HCT116 (cell line): ENCODE measurements at regions not wholly inside any gene's neighbourhood (a gene's known extent, or its start where the extent isn't known, plus 50 kb on each side); places are given as distances from the start of the nearest gene placed in this dataset.

Experiments
- ATAC-seq: fragments of 200-7000 bp; cut with Tn5 transposase; 2 replicates; pipeline ENCODE4 v1.9.1; 2020; ENCODE audit warnings: mild to moderate bottlenecking, moderate library complexity
- BruUV-seq: library from RNA; stranded (reverse); fragments of 400-500 nt; replicated peaks from 2 replicates; lab custom pipeline; 2021; lab: Mats Ljungman, UMichigan
- CTCF ChIA-PET: fragments of 300-600 bp; sonication (Branson Sonifier 250); formaldehyde crosslinking; loops from one replicate; lab custom pipeline; 2021; ENCODE audit warnings: antibody characterized with exemption; lab: Charles Lee
- POLR2A ChIA-PET: fragments of 300-600, 350-600 bp; sonication (Branson Sonifier 250); formaldehyde crosslinking; loops from one replicate; lab custom pipeline; 2021; ENCODE audit warnings: antibody characterized with exemption; lab: Charles Lee
- RAD21 ChIA-PET, 2 experiments: fragments of 300-600 bp; sonication (Branson Sonifier 250); formaldehyde crosslinking; loops; one replicate each; lab custom pipeline; 2023; ENCODE audit warnings: low total read pairs in 2 of 2; ENCODE audit not compliant: uncharacterized antibody in 2 of 2, unreplicated experiment in 2 of 2, low non-redundant PET in 1 of 2; lab: Charles Lee
- DNase-seq: peaks from one replicate; pipeline ENCODE4 v3.0.0-alpha.2; 2010; ENCODE audit warnings: low read depth, low spot score
- H2AFZ ChIP-seq: fragments of 200-600 bp; shearing (Covaris generic), sonication (generic); 2 replicates; pipeline ENCODE4 v1.6.1; 2017; ENCODE audit warnings: low read depth, mixed run types, mixed read lengths, antibody characterized with exemption, low read length; ENCODE audit not compliant: poor library complexity, severe bottlenecking
- H3K27ac ChIP-seq: 2 replicates; pipeline ENCODE4 v1.5.1; 2012; ENCODE audit warnings: low read depth, low read length
- H3K27me3 ChIP-seq: fragments of 200-600 bp; sonication (generic); 2 replicates; pipeline ENCODE4 v1.6.1; 2016; ENCODE audit warnings: mixed run types, low read length, mixed read lengths; ENCODE audit not compliant: insufficient read depth
- H3K36me3 ChIP-seq, 2 experiments: fragments of 200-500 bp in 1 of 2; fragments of 200-600 bp in 1 of 2; sonication (Bioruptor generic) in 1 of 2; sonication (generic) in 1 of 2; 2 replicates each; pipeline versions ENCODE4 v1.5.1 to v1.6.1; 2014 to 2016; ENCODE audit warnings: low read length in 2 of 2, inconsistent platforms in 1 of 2, mixed read lengths in 1 of 2, mixed run types in 1 of 2; ENCODE audit not compliant: insufficient read depth in 2 of 2, control insufficient read depth in 1 of 2
- H3K4me1 ChIP-seq, 2 experiments: fragments of 200-600 bp in 1 of 2; sonication (generic) in 1 of 2; 2 replicates each; pipeline versions ENCODE4 v1.5.1 to v1.6.1; 2012 to 2017; ENCODE audit warnings: low read length in 2 of 2, inconsistent platforms in 1 of 2, mild to moderate bottlenecking in 1 of 2, mixed read lengths in 1 of 2, mixed run types in 1 of 2, moderate library complexity in 1 of 2; ENCODE audit not compliant: insufficient read depth in 2 of 2, control insufficient read depth in 1 of 2
- H3K4me2 ChIP-seq: fragments of 200-600 bp; sonication (generic); 2 replicates; pipeline ENCODE4 v1.6.1; 2017; ENCODE audit warnings: mixed run types, low read length, mixed read lengths
- H3K4me3 ChIP-seq, 2 experiments: fragments of 200-600 bp in 1 of 2; sonication (generic) in 1 of 2; replicated peaks in 1 of 2; 2 replicates each; pipeline ENCODE4 v1.5.1; 2011 to 2016; ENCODE audit warnings: low read length in 2 of 2, control low read depth in 1 of 2, low read depth in 1 of 2, mild to moderate bottlenecking in 1 of 2, mixed read lengths in 1 of 2, mixed run types in 1 of 2
- H3K79me2 ChIP-seq: fragments of 200-600 bp; sonication (generic); 2 replicates; pipeline ENCODE4 v1.6.1; 2017; ENCODE audit warnings: mild to moderate bottlenecking, mixed run types, low read length, moderate library complexity, mixed read lengths; ENCODE audit not compliant: insufficient read depth
- H3K9ac ChIP-seq: fragments of 200-600 bp; sonication (generic); 2 replicates; pipeline ENCODE4 v1.6.1; 2016; ENCODE audit warnings: low read length, mixed read lengths
- H3K9me2 ChIP-seq: fragments of 200-600 bp; sonication (generic), shearing (Covaris generic); 2 replicates; pipeline ENCODE4 v1.6.1; 2017; ENCODE audit warnings: mixed run types, mild to moderate bottlenecking, moderate library complexity; ENCODE audit not compliant: insufficient read depth
- H3K9me3 ChIP-seq, 2 experiments: fragments of 200-500 bp in 1 of 2; fragments of 200-600 bp in 1 of 2; sonication (Bioruptor generic) in 1 of 2; sonication (generic) in 1 of 2; 2 replicates each; pipeline ENCODE4 v1.6.1; 2014 to 2017; ENCODE audit warnings: low read length in 2 of 2, mixed read lengths in 2 of 2, inconsistent platforms in 1 of 2, low read depth in 1 of 2, mild to moderate bottlenecking in 1 of 2, mixed run types in 1 of 2, moderate library complexity in 1 of 2; ENCODE audit not compliant: control insufficient read depth in 1 of 2, insufficient read depth in 1 of 2
- H4K20me1 ChIP-seq: fragments of 200-600 bp; sonication (generic), shearing (Covaris generic); 2 replicates; pipeline ENCODE4 v1.6.1; 2017; ENCODE audit warnings: mixed run types, mild to moderate bottlenecking, moderate library complexity; ENCODE audit not compliant: insufficient read depth
- EGR1 ChIP-seq: IDR thresholded peaks from 2 replicates; pipeline ENCODE4 v1.6.1; 2012; ENCODE audit warnings: low read depth
- ELF1 ChIP-seq: IDR thresholded peaks from 2 replicates; pipeline ENCODE4 v1.6.1; 2012; ENCODE audit warnings: low read depth, borderline replicate concordance
- EZH2 ChIP-seq: fragments of 200-600 bp; sonication (generic); IDR thresholded peaks from 2 replicates; pipeline ENCODE4 v1.6.1; 2017; ENCODE audit warnings: antibody characterized with exemption, mixed run types
- EZH2phosphoT487 ChIP-seq: fragments of 200-600 bp; IDR thresholded peaks from 2 replicates; pipeline ENCODE4 v1.6.1; 2018; ENCODE audit warnings: antibody characterized with exemption, borderline replicate concordance
- MAX ChIP-seq: IDR thresholded peaks from 2 replicates; pipeline ENCODE4 v1.6.1; 2012
- SIN3A ChIP-seq: IDR thresholded peaks from 2 replicates; pipeline ENCODE4 v1.6.1; 2012; ENCODE audit warnings: low read depth
- SP1 ChIP-seq: IDR thresholded peaks from 2 replicates; pipeline ENCODE4 v1.6.1; 2012; ENCODE audit warnings: low read depth
- TCF7L2 ChIP-seq: IDR thresholded peaks from 2 replicates; pipeline ENCODE4 v1.7.0; 2011; ENCODE audit warnings: borderline replicate concordance, inconsistent platforms; ENCODE audit not compliant: insufficient read depth, insufficient read length; ENCODE audit errors: extremely low read depth
- ZBTB33 ChIP-seq: IDR thresholded peaks from 2 replicates; pipeline ENCODE4 v1.6.1; 2011; ENCODE audit warnings: mild to moderate bottlenecking, low read length, moderate library complexity; ENCODE audit not compliant: insufficient replicate concordance; ENCODE audit errors: extremely low read depth
- intact Hi-C: fragments of 100-400 bp; cut with micrococcal nuclease; formaldehyde crosslinking; loops from 2 replicates; pipeline ENCODE4 v1.10.0; 2022

- POLR2A ChIA-PET, result no interaction called here
- TF ChIP-seq TCF7L2 (no peak), SP1 (no peak), EZH2 (no peak), ELF1 (no peak), EZH2phosphoT487 (no peak), ZBTB33 (no peak), EGR1 (no peak), SIN3A (no peak), MAX (no peak)
- RAD21 ChIA-PET, result no interaction called here
- Histone ChIP-seq H4K20me1 (no peaks in the 10 kb centered on the region), H3K27me3 (peaks cover 8% of the 10 kb centered on the region; the same call in 1 of the 2 replicates), H3K4me1 (no peaks in the 10 kb centered on the region), H3K9ac (no peak overlapping the region), H3K36me3 (no peaks in the 10 kb centered on the region), H3K79me2 (no peaks in the 10 kb centered on the region), H2AFZ (no peak overlapping the region), H3K9me2 (no peaks in the 10 kb centered on the region), H3K4me2 (no peak overlapping the region), H3K9me3 (no peaks in the 10 kb centered on the region), H3K27ac (no peak overlapping the region), H3K4me3 (no peak overlapping the region)
- ATAC-seq (no peak), DNase-seq (no peak)
- CTCF ChIA-PET, result no interaction called here
- no TSS peak for BruUV-seq
- intact Hi-C loops, result no loop called here
These were observed 79.5 kb downstream of the SC5D start for GRCh38 chr11:121372028-121372427.
